A172 (cell line): ENCODE measurements at regions not wholly inside any gene's neighbourhood (a gene's known extent, or its start where the extent isn't known, plus 50 kb on each side); places are given as distances from the start of the nearest gene placed in this dataset.

ENCODE experiments used
- DNase-seq: peaks from one replicate; pipeline ENCODE4 v3.0.0-alpha.2; 2015; ENCODE audit warnings: low spot score

DNA sequence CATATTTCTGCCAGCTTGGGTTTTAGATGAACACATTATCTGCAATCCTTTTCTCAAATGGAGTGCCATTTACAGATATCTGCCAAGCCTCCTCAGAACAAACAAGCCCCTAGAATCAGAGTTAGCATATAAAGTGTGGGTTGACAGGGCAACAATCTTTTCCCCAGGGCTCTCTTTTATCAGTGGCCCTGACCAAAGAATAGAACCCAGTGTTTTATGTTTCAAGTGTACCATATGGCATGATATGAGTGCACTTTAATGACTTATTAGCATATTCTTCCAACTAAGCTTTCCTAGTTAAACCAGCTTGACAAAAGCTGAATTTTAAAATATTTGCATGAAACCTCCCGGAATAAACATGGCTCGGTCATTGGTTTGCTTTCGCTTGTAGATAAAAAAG is 57.3 kb downstream of the EVX1 start:
- no peak for DNase-seq

DNA sequence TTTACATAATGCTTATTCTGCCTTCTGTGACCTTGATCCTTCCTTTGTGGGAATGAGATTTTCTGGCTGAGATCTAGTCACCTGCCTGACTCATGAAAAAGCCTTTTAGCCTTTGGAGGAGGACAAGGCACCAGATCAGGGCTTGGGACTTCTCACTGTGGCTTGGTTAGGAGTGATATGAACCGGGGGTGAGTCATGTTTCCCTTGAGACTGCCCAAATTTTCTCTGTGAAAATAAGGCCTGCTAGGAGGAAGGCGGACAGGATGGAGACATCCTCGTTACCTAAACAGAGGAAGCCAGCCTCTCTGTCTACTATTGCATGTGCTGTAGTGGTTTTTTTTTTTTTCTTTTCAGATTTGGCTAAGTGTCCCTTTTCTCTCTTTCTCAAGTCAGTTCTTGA is 57.8 kb downstream of the EVX1 start:
- DNase-seq: peak; percentile 71

DNA sequence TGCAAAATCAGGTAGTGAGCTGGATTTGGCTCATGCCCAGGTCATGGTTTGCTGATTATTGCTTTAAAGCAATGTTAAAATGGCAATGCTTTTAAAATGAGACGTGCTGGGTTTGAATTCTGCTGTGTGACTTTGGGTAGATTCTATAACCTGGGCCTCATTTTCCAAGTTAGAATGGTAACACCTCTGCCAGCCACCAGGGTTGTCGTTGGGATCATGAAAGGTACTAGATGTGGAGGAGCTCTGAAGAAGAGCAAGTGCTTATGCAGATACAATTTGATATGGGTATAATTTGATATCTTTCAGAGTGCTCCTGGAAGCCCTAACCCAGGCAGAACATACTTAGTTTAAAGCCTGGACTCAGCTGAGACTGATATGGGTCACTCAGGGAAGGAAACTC is 60.0 kb downstream of the EVX1 start:
- no peak for DNase-seq

DNA sequence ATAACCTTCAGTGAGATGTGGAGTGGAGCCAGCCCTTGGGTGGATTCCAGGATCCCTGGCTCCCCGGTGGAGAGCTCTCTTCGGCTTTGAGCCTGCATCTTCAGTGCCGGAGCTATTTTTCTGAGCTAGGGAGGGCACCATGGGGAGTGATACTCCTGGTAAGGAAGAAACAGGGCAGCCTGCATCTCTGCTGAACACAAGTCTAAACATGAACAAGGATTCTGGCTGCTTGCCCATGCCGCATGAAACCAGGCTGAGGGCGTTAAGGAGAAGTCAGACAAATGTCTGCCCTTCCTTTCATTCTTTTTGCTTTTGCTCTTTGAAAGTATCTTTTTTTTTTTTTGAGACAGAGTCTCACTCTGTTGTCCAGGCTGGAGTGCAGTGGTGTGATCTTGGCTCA is 60.4 kb downstream of the EVX1 start:
- no peak for DNase-seq

DNA sequence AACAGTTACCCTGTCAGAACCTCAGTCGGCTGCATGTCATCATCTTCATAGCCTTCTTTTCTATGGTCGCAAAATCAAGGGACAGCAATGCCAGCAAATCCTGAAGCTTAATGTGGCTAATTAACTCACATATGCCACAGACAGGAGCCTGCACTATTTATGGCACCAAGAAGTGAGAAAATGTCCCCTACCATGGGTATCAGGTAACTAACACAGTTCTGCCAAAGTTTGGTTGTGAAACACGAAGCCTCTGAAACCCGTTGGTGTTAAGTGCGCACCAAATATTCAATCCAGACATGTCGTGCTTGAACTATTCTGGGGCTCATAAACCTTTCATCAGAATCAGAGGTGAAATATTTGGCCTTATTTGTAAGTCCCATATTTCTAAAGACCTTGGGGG is 63.3 kb downstream of the EVX1 start:
- DNase-seq: no peak

- DNase-seq: no peak
Measured at GRCh38 chr7:27312820-27313219, 70.2 kb downstream of the EVX1 start.

GRCh38 chr7:27314111-27314510 is 71.5 kb downstream of the EVX1 start:
- DNase-seq: no peak

DNA sequence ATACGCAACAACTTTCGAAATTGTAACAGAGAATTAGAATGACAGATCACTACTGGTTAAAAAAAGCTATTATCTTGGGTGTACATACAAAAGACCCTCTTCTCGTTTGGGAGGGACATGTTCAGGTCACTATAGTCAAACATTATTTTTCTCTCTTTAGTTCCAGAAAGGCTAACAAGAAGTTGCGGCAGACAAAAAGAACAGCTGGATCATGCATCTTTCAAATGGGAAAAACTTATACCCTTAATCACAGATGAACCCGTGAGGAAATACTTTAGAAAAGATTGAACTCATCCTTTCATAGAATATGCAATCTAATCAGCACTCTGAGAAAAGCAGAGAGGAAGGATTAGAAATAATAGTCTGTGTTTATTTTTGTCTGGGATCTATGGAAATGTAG is 72.5 kb downstream of the EVX1 start:
- no peak for DNase-seq

GRCh38 chr7:27316311-27316710 is 73.7 kb downstream of the EVX1 start:
- no peak for DNase-seq

DNA sequence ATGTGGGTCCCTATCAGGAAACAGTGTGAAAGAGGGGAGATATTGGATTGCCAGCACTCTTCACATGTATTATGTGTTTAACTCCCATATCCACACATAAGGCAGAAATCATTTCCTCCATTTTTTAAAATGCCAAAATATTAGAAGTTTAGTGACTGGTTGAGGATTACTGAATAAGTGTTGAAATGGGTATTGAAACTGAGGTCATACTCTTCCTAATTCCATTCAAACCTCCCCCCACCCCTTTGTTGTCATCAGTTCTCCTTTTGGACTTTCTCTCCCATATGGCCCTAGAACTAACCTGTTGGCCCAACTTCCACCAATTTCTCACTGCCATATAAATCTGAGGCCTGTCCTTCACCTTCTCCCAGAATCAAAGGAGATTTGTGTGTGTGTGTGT is 81.6 kb downstream of the EVX1 start:
- no peak for DNase-seq

GRCh38 chr7:27329909-27330308 is 87.3 kb downstream of the EVX1 start:
- DNase-seq: no peak

DNA sequence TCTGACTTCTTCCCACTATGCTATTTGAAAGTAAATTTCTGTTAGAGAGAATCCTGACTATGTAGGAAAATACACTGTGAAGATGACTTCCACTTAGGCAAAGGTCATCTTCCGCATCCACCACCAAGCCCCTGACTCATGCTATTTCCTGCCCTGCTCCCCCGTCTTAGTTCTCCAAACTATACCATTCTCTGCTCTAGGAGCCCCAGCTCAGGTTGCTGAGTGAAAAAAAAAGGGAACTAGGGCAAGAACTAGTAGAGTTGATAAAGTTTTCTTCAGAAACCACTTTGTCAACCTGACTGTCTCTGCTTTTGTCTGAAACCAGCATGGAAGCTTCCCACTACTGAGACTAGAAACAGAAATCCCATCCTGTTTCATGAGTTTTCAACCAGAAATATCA is 96.9 kb downstream of the EVX1 start:
- DNase-seq: peak; percentile 40

DNA sequence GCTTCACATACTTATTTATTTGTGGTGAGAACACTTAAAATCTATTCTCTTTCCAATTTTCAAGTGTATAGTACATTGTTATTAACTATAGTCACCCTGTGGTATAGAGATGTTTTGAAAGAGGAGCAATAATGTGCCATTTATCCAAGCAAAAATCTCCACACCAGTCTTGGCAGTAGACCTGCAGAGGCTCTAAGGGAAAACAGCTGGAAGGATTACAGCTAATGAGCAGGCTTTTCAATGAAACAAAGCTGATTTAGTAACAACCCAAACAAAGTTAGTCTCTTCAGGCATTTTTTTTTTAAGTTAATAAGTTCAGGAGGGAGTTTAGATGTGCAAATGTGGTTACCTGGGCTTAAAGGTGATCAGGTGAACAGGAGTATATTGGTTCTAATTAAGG is 101.9 kb downstream of the EVX1 start:
- no peak for DNase-seq

- no peak for DNase-seq
Measured at GRCh38 chr7:27345164-27345887, 102.7 kb downstream of the EVX1 start.

DNA sequence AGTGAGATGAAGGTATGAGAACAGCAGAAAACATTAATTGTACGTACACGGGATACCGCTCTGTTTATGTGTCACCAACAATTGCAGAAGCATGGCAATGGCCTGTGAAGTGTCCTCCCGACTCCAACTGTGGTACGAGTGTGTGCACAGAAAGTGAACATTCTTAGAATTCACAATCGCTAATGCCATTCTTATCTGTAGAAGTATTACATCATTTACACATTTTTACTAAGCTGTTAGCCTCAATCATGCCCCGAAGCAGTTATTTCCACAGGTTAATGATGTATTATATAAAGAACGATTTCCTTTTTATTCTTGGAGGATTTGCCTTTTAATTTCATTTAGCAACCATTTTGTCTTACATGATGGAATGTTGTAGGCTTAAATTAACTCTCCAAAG is 103.4 kb downstream of the EVX1 start:
- no peak for DNase-seq

- DNase-seq: peak; percentile 95
Measured at GRCh38 chr7:27346531-27347275, 104.1 kb downstream of the EVX1 start.

- DNase-seq: no peak
Measured at GRCh38 chr7:27347276-27347640, 104.7 kb downstream of the EVX1 start.

DNA sequence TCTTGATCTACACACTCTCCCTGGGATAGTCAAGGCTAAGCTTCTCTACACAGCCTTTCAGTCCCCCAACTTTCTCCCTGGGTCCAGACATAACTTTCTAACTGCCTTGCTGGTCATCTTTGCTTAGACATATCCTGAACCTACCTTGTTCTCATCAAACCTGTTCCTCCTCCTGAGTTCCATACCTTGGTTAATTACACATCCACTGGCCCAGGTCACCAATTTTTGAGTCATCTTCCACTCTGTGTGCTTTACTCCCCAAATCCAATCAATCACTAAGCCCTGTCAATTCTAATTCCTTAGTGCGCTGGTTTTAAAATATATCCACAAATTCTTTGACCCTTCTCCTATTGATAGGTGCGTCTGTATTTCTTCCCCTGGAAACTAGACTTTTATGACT is 107.0 kb downstream of the EVX1 start:
- DNase-seq: no peak

DNA sequence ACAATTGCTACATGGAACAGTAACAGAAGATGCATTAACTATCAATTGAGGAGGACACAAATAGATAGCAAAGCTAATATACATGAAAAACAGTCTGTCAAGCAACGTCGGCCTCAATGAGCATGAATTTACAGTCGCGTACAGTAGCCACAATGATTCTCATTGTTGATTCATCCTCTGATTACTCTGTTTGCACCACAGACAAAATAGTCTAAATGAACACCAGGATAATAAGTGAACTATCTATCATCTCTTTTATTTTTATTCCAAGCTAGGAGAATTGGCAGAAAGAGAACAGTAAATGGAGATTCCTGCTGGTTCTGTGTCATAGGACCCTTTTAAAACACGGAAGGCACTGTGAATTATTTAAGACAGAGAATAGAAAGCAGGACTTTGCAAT is 108.5 kb downstream of the EVX1 start:
- DNase-seq: no peak

DNA sequence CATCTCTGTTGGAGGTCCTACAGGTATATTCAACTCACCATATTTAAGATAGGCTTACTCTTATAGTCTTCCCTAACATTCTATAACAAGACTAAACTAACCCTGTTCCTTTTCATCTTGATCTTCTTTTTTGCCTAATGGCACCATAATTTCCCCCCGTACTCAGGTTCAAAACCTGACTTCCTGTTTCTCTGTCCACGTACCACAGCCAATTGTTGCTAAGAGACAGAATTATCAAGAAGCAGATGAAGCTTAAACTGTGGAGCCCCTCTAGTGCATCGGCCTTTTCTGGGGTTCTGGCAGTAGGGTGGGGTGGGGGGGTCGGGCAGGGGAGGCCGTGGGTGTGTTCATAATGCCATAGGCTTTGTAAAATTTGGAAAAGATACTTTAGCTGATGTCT is 109.2 kb downstream of the EVX1 start:
- DNase-seq: no peak

- no peak for DNase-seq
Measured at GRCh38 chr7:27359181-27360125, 116.9 kb downstream of the EVX1 start.

- no peak for DNase-seq
Measured at GRCh38 chr7:27361522-27361921, 118.9 kb downstream of the EVX1 start.

- DNase-seq: no peak
Measured at GRCh38 chr7:27362026-27362425, 119.4 kb downstream of the EVX1 start.
